H1 (cell line): ENCODE measurements at regions not wholly inside any gene's neighbourhood (a gene's known extent, or its start where the extent isn't known, plus 50 kb on each side); places are given as distances from the start of the nearest gene placed in this dataset.

Experiments used
- CTCF ChIA-PET: fragments of 300-600 bp; sonication (Branson Sonifier 250); formaldehyde crosslinking; loops from one replicate; lab custom pipeline; 2021; ENCODE audit not compliant: partially characterized antibody; lab: Charles Lee
- POLR2A ChIA-PET: fragments of 300-600 bp; sonication (Branson Sonifier 250); formaldehyde crosslinking; loops from one replicate; lab custom pipeline; 2021; ENCODE audit warnings: inconsistent platforms; ENCODE audit not compliant: partially characterized antibody; lab: Charles Lee
- DNase-seq, 2 experiments: peaks; one replicate each; pipeline versions ENCODE4 v3.0.0 to v3.0.0-alpha.2; 2010 to 2022; ENCODE audit warnings: low spot score in 2 of 2, low read depth in 1 of 2, mixed read lengths in 1 of 2
- FAIRE-seq: peaks from 2 replicates; lab custom pipeline; 2011; peaks lifted over from hg19 to GRCh38; lab: Jason Lieb, UNC
- H2AFZ ChIP-seq: 2 replicates; pipeline ENCODE4 v1.8.1; 2012; ENCODE audit warnings: low read length, inconsistent platforms
- H2AK5ac ChIP-seq: 2 replicates; pipeline ENCODE4 v1.6.1; 2013; ENCODE audit warnings: low read depth, low read length
- H2BK120ac ChIP-seq: replicated peaks from 2 replicates; pipeline ENCODE3; 2013; ENCODE audit warnings: low read depth, low read length, inconsistent platforms
- H2BK12ac ChIP-seq: 2 replicates; pipeline ENCODE4 v1.6.1; 2013; ENCODE audit warnings: low read depth, low read length
- H2BK15ac ChIP-seq: 2 replicates; pipeline ENCODE4 v1.6.1; 2013; ENCODE audit warnings: low read length
- H2BK20ac ChIP-seq: 2 replicates; pipeline ENCODE4 v1.6.1; 2013; ENCODE audit warnings: low read length
- H2BK5ac ChIP-seq: 2 replicates; pipeline ENCODE4 v1.6.1; 2013; ENCODE audit warnings: low read depth, low read length
- H3K14ac ChIP-seq: 2 replicates; pipeline ENCODE4 v1.6.1; 2013; ENCODE audit warnings: inconsistent platforms; ENCODE audit not compliant: insufficient read length
- H3K18ac ChIP-seq: 2 replicates; pipeline ENCODE4 v1.6.1; 2013; ENCODE audit warnings: low read length; ENCODE audit errors: extremely low read depth
- H3K23ac ChIP-seq: 2 replicates; pipeline ENCODE4 v1.6.1; 2013; ENCODE audit warnings: inconsistent platforms; ENCODE audit not compliant: insufficient read length
- H3K23me2 ChIP-seq: 2 replicates; pipeline ENCODE4 v1.6.1; 2013; ENCODE audit warnings: low read depth, low read length
- H3K27ac ChIP-seq: 2 replicates; pipeline ENCODE4 v1.6.1; 2011; ENCODE audit warnings: low read depth, low read length, inconsistent platforms
- H3K27me3 ChIP-seq, 4 experiments: replicated peaks in 1 of 4; 1 replicate in 1 of 4; 2 replicates in 3 of 4; pipeline versions ENCODE4 v1.6.1 to v1.8.1; 2011 to 2013; ENCODE audit warnings: low read length in 3 of 4, mild to moderate bottlenecking in 3 of 4, inconsistent platforms in 2 of 4, mixed read lengths in 2 of 4, moderate library complexity in 1 of 4; ENCODE audit not compliant: control insufficient read depth in 3 of 4, insufficient read depth in 3 of 4; ENCODE audit errors: extremely low read depth in 1 of 4
- H3K36me3 ChIP-seq, 4 experiments: 2 replicates each; pipeline versions ENCODE4 v1.6.1 to v1.8.1; 2011 to 2013; ENCODE audit warnings: mild to moderate bottlenecking in 4 of 4, low read length in 3 of 4, moderate library complexity in 2 of 4, control low read depth in 1 of 4, inconsistent platforms in 1 of 4; ENCODE audit not compliant: insufficient read depth in 4 of 4, control insufficient read depth in 2 of 4
- H3K4ac ChIP-seq: replicated peaks from 2 replicates; pipeline ENCODE3; 2013; ENCODE audit warnings: low read length, low read depth, mixed read lengths, inconsistent platforms; ENCODE audit not compliant: insufficient read length
- H3K4me1 ChIP-seq, 4 experiments: replicated peaks in 1 of 4; 1 replicate in 1 of 4; 2 replicates in 3 of 4; pipeline versions ENCODE4 v1.6.1 to v1.8.1; 2011 to 2013; ENCODE audit warnings: low read length in 3 of 4, inconsistent platforms in 2 of 4, mixed read lengths in 1 of 4; ENCODE audit not compliant: insufficient read depth in 4 of 4, control insufficient read depth in 3 of 4
- H3K4me2 ChIP-seq, 2 experiments: 2 replicates each; pipeline versions ENCODE4 v1.6.1 to v1.8.1; 2011 to 2013; ENCODE audit warnings: low read depth in 2 of 2, low read length in 2 of 2, control low read depth in 1 of 2, inconsistent platforms in 1 of 2, mild to moderate bottlenecking in 1 of 2; ENCODE audit not compliant: insufficient read depth in 1 of 2
- H3K4me3 ChIP-seq, 4 experiments: fragments of 200-600, 300-600 bp in 1 of 4; sonication (generic), shearing (Covaris generic), sonication (Bioruptor Twin) in 1 of 4; 2 replicates each; pipeline versions ENCODE4 v1.5.1 to v1.8.1; 2011 to 2016; ENCODE audit warnings: low read length in 4 of 4, low read depth in 3 of 4, control low read depth in 2 of 4, inconsistent platforms in 2 of 4, mild to moderate bottlenecking in 2 of 4, mixed read lengths in 1 of 4, moderate library complexity in 1 of 4; ENCODE audit not compliant: insufficient read depth in 2 of 4; ENCODE audit errors: extremely low read depth in 1 of 4
- H3K56ac ChIP-seq: replicated peaks from 2 replicates; pipeline ENCODE3; 2013; ENCODE audit warnings: low read depth, mild to moderate bottlenecking, mixed read lengths, low read length, inconsistent platforms; ENCODE audit not compliant: insufficient read length
- H3K79me1 ChIP-seq: 2 replicates; pipeline ENCODE4 v1.6.1; 2013; ENCODE audit warnings: low read depth, low read length, control low read depth
- H3K79me2 ChIP-seq, 2 experiments: 2 replicates each; pipeline versions ENCODE4 v1.6.1 to v1.8.1; 2012 to 2013; ENCODE audit warnings: low read length in 2 of 2, mild to moderate bottlenecking in 2 of 2, inconsistent platforms in 1 of 2; ENCODE audit not compliant: insufficient read depth in 2 of 2, control insufficient read depth in 1 of 2
- H3K9ac ChIP-seq, 4 experiments: replicated peaks in 1 of 4; 1 replicate in 1 of 4; 2 replicates in 3 of 4; pipeline versions ENCODE4 v1.6.1 to v1.8.1; 2011 to 2013; ENCODE audit warnings: low read depth in 3 of 4, low read length in 3 of 4, control low read depth in 2 of 4, mild to moderate bottlenecking in 2 of 4, moderate library complexity in 2 of 4, inconsistent platforms in 1 of 4; ENCODE audit errors: extremely low read depth in 1 of 4
- H3K9me3 ChIP-seq, 2 experiments: 2 replicates each; pipeline versions ENCODE4 v1.6.1 to v1.8.1; 2012 to 2013; ENCODE audit warnings: mild to moderate bottlenecking in 2 of 2, moderate library complexity in 2 of 2, control low read depth in 1 of 2, inconsistent platforms in 1 of 2, low read depth in 1 of 2, low read length in 1 of 2, mixed read lengths in 1 of 2; ENCODE audit not compliant: insufficient read depth in 2 of 2
- H4K20me1 ChIP-seq, 2 experiments: replicated peaks in 1 of 2; 2 replicates each; pipeline versions ENCODE3 to v1.8.1; 2011 to 2013; ENCODE audit warnings: inconsistent platforms in 2 of 2, low read length in 2 of 2, mild to moderate bottlenecking in 1 of 2; ENCODE audit not compliant: insufficient read depth in 2 of 2, control insufficient read depth in 1 of 2
- H4K5ac ChIP-seq: 2 replicates; pipeline ENCODE4 v1.6.1; 2013; ENCODE audit warnings: low read length, low read depth, mixed read lengths, inconsistent platforms; ENCODE audit not compliant: insufficient read length
- H4K8ac ChIP-seq: 2 replicates; pipeline ENCODE4 v1.8.0; 2013; ENCODE audit warnings: mild to moderate bottlenecking, moderate library complexity, low read length, inconsistent platforms; ENCODE audit not compliant: insufficient read depth; ENCODE audit errors: extremely low read depth
- H4K91ac ChIP-seq: replicated peaks from 2 replicates; pipeline ENCODE3; 2013; ENCODE audit warnings: low read length, mixed read lengths, inconsistent platforms; ENCODE audit not compliant: insufficient read length
- ASH2L ChIP-seq: fragments of 200-600, 300-600 bp; sonication (generic); IDR thresholded peaks from one replicate; pipeline ENCODE4 v1.7.1; 2017; ENCODE audit warnings: low read length
- ATF3 ChIP-seq: IDR thresholded peaks from 2 replicates; pipeline ENCODE4 v1.6.1; 2011; ENCODE audit warnings: low read depth, mild to moderate bottlenecking, low read length; ENCODE audit not compliant: insufficient read depth
- CBX8 ChIP-seq: fragments of 300-800, 300-1000 bp; sonication (generic); IDR thresholded peaks from 2 replicates; pipeline ENCODE4 v1.7.1; 2016; ENCODE audit warnings: low read depth, low read length, borderline replicate concordance
- HDAC2 ChIP-seq, 2 experiments: fragments of 300-600 bp in 1 of 2; sonication (generic) in 1 of 2; IDR thresholded peaks; 2 replicates each; pipeline ENCODE4 v1.6.1; 2011 to 2012; ENCODE audit warnings: low read depth in 2 of 2, low read length in 2 of 2, mild to moderate bottlenecking in 2 of 2, moderate library complexity in 2 of 2, borderline replicate concordance in 1 of 2, inconsistent platforms in 1 of 2
- POLR2A ChIP-seq, 2 experiments: IDR thresholded peaks; 1 replicate in 1 of 2; 2 replicates in 1 of 2; pipeline ENCODE4 v1.6.1; 2011; ENCODE audit warnings: low read depth in 2 of 2, low read length in 2 of 2, mild to moderate bottlenecking in 2 of 2; ENCODE audit errors: control extremely low read depth in 1 of 2
- POU5F1 ChIP-seq: IDR thresholded peaks from 2 replicates; pipeline ENCODE4 v1.6.1; 2011; ENCODE audit warnings: low read depth, mild to moderate bottlenecking, low read length, moderate library complexity
- SIN3A ChIP-seq, 2 experiments: IDR thresholded peaks in 1 of 2; conservative IDR thresholded peaks in 1 of 2; 2 replicates each; pipeline ENCODE4 v1.6.1; 2011 to 2012; ENCODE audit warnings: low read length in 2 of 2, improper control_type of control experiment in 1 of 2, low read depth in 1 of 2, mild to moderate bottlenecking in 1 of 2
- SRF ChIP-seq: IDR thresholded peaks from 2 replicates; pipeline ENCODE4 v1.6.1; 2011; ENCODE audit warnings: mild to moderate bottlenecking, low read depth, low read length, moderate library complexity
- SUZ12 ChIP-seq: fragments of 200-600 bp; sonication (generic); IDR thresholded peaks from 2 replicates; pipeline ENCODE4 v1.6.1; 2012; ENCODE audit warnings: mild to moderate bottlenecking, inconsistent platforms, low read length, moderate library complexity, mixed read lengths

- Histone ChIP-seq H2BK12ac (no peak overlapping the region), H4K91ac (no peak overlapping the region), H3K4me1 (no peaks in the 10 kb centered on the region), H2AFZ (no peak overlapping the region), H3K4me2 (no peak overlapping the region), H4K8ac (no peak overlapping the region), H3K79me2 (no peaks in the 10 kb centered on the region), H4K5ac (no peak overlapping the region), H3K79me1 (no peaks in the 10 kb centered on the region), H3K23ac (no peak overlapping the region), H3K23me2 (no peaks in the 10 kb centered on the region), H2BK15ac (no peak overlapping the region), H3K27ac (no peak overlapping the region), H3K4ac (no peak overlapping the region), H3K27me3 (no peaks in the 10 kb centered on the region), H2BK120ac (no peak overlapping the region), H2AK5ac (no peak overlapping the region), H2BK5ac (no peak overlapping the region), H3K9ac (no peak overlapping the region), H3K9me3 (no peaks in the 10 kb centered on the region), H3K14ac (no peak overlapping the region), H2BK20ac (no peak overlapping the region), H3K4me3 (no peak overlapping the region), H3K18ac (no peak overlapping the region), H3K36me3 (no peaks in the 10 kb centered on the region), H4K20me1 (no peaks in the 10 kb centered on the region), H3K56ac (no peak overlapping the region)
- POLR2A ChIA-PET, result no interaction called here
- no peak for DNase-seq
- FAIRE-seq, result no peak
- CTCF ChIA-PET, result no interaction called here
- TF ChIP-seq SUZ12, result no peak
- no peak for TF ChIP-seq ASH2L
- TF ChIP-seq POU5F1, result no peak
- TF ChIP-seq CBX8, result no peak
- TF ChIP-seq ATF3, result no peak
- no peak for TF ChIP-seq HDAC2 (IDR thresholded peaks at IDR 0.05; ENCODE audit: borderline replicate concordance in 1 of 2, low read depth in 2 of 2, low read length in 2 of 2)
- TF ChIP-seq POLR2A (IDR thresholded peaks at IDR 0.05; ENCODE audit: control extremely low read depth in 1 of 2, low read depth in 2 of 2, low read length in 2 of 2), result no peak
- no peak for TF ChIP-seq SRF
- TF ChIP-seq SIN3A (conservative IDR thresholded peaks at IDR 0.05 in 1 of 2, IDR thresholded peaks at IDR 0.05 in 1 of 2; ENCODE audit: low read depth in 1 of 2, low read length in 2 of 2), result no peak
These were observed 70.4 kb upstream of the AGA start for GRCh38 chr4:177512646-177513045.
